GM23338 (cell line): ENCODE measurements at regions not wholly inside any gene's neighbourhood (a gene's known extent, or its start where the extent isn't known, plus 50 kb on each side); places are given as distances from the start of the nearest gene placed in this dataset.
"Not testable (repeated sequence)": the region's sequence is repeated elsewhere in the genome, so short reads cannot be mapped to it uniquely, and the experiment has no call there.

Experiments
- ATAC-seq: fragments of 200-7000 bp; cut with Tn5 transposase; 3 replicates; pipeline ENCODE4 v1.9.1; 2020
- DNase-seq: peaks from one replicate; pipeline ENCODE4 v3.0.0-alpha.2; 2015; ENCODE audit warnings: low spot score
- H2AFZ ChIP-seq: fragments of 200-600 bp; sonication (generic); 2 replicates; pipeline ENCODE4 v1.8.0; 2016; ENCODE audit warnings: antibody characterized with exemption, mild to moderate bottlenecking, moderate library complexity
- H3F3A ChIP-seq: fragments of 200-600 bp; sonication (generic); replicated peaks from 2 replicates; pipeline ENCODE4 v1.8.0; 2017; ENCODE audit warnings: antibody characterized with exemption, mixed run types, low read depth
- H3K27ac ChIP-seq: fragments of 200-600 bp; sonication (generic); 2 replicates; pipeline ENCODE4 v1.6.1; 2016; ENCODE audit warnings: low read depth
- H3K27me3 ChIP-seq: fragments of 200-600 bp; sonication (generic); 2 replicates; pipeline ENCODE4 v1.8.0; 2016; ENCODE audit warnings: mild to moderate bottlenecking, mixed run types, moderate library complexity; ENCODE audit not compliant: insufficient read depth
- H3K36me3 ChIP-seq: fragments of 200-600 bp; sonication (generic); 2 replicates; pipeline ENCODE4 v1.8.0; 2016; ENCODE audit warnings: mild to moderate bottlenecking; ENCODE audit not compliant: insufficient read depth
- H3K4me1 ChIP-seq: fragments of 200-600 bp; sonication (generic); 2 replicates; pipeline ENCODE4 v1.8.0; 2016; ENCODE audit warnings: mild to moderate bottlenecking, moderate library complexity; ENCODE audit not compliant: insufficient read depth
- H3K4me2 ChIP-seq: fragments of 200-600 bp; sonication (generic); 2 replicates; pipeline ENCODE4 v1.7.1; 2017; ENCODE audit warnings: mixed run types
- H3K4me3 ChIP-seq: fragments of 200-600 bp; sonication (generic); 2 replicates; pipeline ENCODE4 v1.6.1; 2016; ENCODE audit warnings: mixed run types
- H3K79me2 ChIP-seq: fragments of 200-600 bp; sonication (generic); replicated peaks from 2 replicates; pipeline ENCODE4 v1.8.0; 2017; ENCODE audit warnings: mild to moderate bottlenecking; ENCODE audit not compliant: insufficient read depth
- H3K9me2 ChIP-seq: fragments of 200-600 bp; sonication (generic); 2 replicates; pipeline ENCODE4 v1.8.0; 2017; ENCODE audit not compliant: insufficient read depth
- H4K20me1 ChIP-seq: fragments of 200-600 bp; sonication (generic); replicated peaks from 2 replicates; pipeline ENCODE4 v1.8.0; 2017; ENCODE audit warnings: mild to moderate bottlenecking; ENCODE audit not compliant: insufficient read depth
- H3K27ac Mint-ChIP-seq: 2 replicates; pipeline ENCODE4 v1.8.0; 2020; ENCODE audit warnings: inconsistent platforms, mild to moderate bottlenecking, moderate library complexity, mixed read lengths
- H3K27me3 Mint-ChIP-seq: 3 replicates; pipeline ENCODE4 v1.8.0; 2022; ENCODE audit warnings: low read depth, mild to moderate bottlenecking, moderate library complexity, mixed read lengths, inconsistent platforms; ENCODE audit not compliant: insufficient read depth, poor library complexity
- H3K36me3 Mint-ChIP-seq: 3 replicates; pipeline ENCODE4 v1.8.0; 2021; ENCODE audit warnings: low read depth, mild to moderate bottlenecking, inconsistent platforms, moderate library complexity, mixed read lengths
- H3K4me1 Mint-ChIP-seq: 3 replicates; pipeline ENCODE4 v1.8.0; 2020; ENCODE audit warnings: mild to moderate bottlenecking, inconsistent platforms, mixed read lengths
- H3K4me3 Mint-ChIP-seq: 3 replicates; pipeline ENCODE4 v1.8.0; 2021; ENCODE audit warnings: moderate library complexity, mild to moderate bottlenecking, inconsistent platforms, mixed read lengths
- H3K9me3 Mint-ChIP-seq: 3 replicates; pipeline ENCODE4 v1.8.0; 2020; ENCODE audit warnings: moderate library complexity, mild to moderate bottlenecking, inconsistent platforms, mixed read lengths
- CREB1 ChIP-seq: fragments of 250-450 bp; sonication (Bioruptor Pico); IDR thresholded peaks from 2 replicates; pipeline ENCODE4 v1.5.0; 2020; ENCODE audit warnings: low read depth, mild to moderate bottlenecking, moderate library complexity
- EZH2 ChIP-seq: fragments of 200-600 bp; sonication (generic); IDR thresholded peaks from one replicate; pipeline ENCODE4 v1.8.0; 2017; ENCODE audit warnings: antibody characterized with exemption, mild to moderate bottlenecking, low read depth; ENCODE audit not compliant: unreplicated experiment
- POLR2AphosphoS5 ChIP-seq: IDR thresholded peaks from 2 replicates; pipeline ENCODE4 v1.6.1; 2016; ENCODE audit warnings: antibody characterized with exemption, low read depth
- STAT1 ChIP-seq: IDR thresholded peaks from one replicate; pipeline ENCODE4 v1.6.1; 2016; ENCODE audit warnings: antibody characterized with exemption; ENCODE audit not compliant: unreplicated experiment
- ZNF114 ChIP-seq: fragments of 250-450 bp; sonication (Bioruptor Pico); IDR thresholded peaks from 2 replicates; pipeline ENCODE4 v1.5.0; 2020; ENCODE audit warnings: mild to moderate bottlenecking, moderate library complexity
- TF ChIP-seq, protein P1 (sequence below), 2 experiments: fragments of 200-600 bp in 1 of 2; sonication (generic) in 1 of 2; conservative IDR thresholded peaks; 2 replicates each; pipeline versions ENCODE4 v1.5.1 to v1.6.1; 2016 to 2017; ENCODE audit warnings: antibody characterized with exemption in 2 of 2, low read depth in 2 of 2, mild to moderate bottlenecking in 2 of 2, moderate library complexity in 1 of 2
- TF ChIP-seq, protein P2 (sequence below): IDR thresholded peaks from one replicate; pipeline ENCODE4 v1.6.1; 2018; ENCODE audit warnings: antibody characterized with exemption; ENCODE audit not compliant: unreplicated experiment
- TF ChIP-seq, protein P3 (sequence below): IDR thresholded peaks from 2 replicates; pipeline ENCODE4 v1.6.1; 2016; ENCODE audit warnings: antibody characterized with exemption

DNA sequence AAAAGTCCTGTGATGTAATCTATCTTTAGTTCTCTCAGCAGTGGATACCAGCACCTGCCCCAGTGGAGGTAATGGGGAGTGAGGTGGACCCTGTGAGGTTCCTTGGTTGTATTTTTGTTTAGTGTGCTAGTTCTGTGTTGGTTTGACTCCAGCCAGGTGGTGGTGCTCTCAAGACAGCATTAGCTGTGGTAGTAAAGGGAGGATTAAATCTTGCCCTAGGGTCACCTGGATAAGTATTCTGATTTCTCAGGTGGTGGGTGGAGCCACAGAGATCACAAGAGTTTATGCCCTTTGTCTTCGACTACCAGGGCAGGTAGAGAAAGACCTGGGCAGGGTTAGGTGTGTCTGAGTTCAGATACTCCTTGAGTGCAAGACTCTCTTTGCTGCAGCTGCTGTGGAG, 176.3 kb upstream of the EDA2R start:
- ATAC-seq (no peak), DNase-seq (peak; percentile 2)
- Histone ChIP-seq H3K27me3 (no peaks in the 10 kb centered on the region), H3K4me1 (no peaks in the 10 kb centered on the region), H3K27ac (no peak overlapping the region), H3K4me3 (no peak overlapping the region), H2AFZ (no peak overlapping the region), H3K4me2 (no peak overlapping the region), H3K36me3 (no peaks in the 10 kb centered on the region), H3F3A (no peaks in the 10 kb centered on the region), H3K79me2 (no peaks in the 10 kb centered on the region), H4K20me1 (no peaks in the 10 kb centered on the region), H3K9me2 (no peaks in the 10 kb centered on the region)
- peaks cover 10% of the 10 kb centered on the region; the same call in 2 of the 3 replicates for H3K9me3 Mint-ChIP-seq
- no peaks in the 10 kb centered on the region for H3K4me1 Mint-ChIP-seq
- TF ChIP-seq, protein P1, sequence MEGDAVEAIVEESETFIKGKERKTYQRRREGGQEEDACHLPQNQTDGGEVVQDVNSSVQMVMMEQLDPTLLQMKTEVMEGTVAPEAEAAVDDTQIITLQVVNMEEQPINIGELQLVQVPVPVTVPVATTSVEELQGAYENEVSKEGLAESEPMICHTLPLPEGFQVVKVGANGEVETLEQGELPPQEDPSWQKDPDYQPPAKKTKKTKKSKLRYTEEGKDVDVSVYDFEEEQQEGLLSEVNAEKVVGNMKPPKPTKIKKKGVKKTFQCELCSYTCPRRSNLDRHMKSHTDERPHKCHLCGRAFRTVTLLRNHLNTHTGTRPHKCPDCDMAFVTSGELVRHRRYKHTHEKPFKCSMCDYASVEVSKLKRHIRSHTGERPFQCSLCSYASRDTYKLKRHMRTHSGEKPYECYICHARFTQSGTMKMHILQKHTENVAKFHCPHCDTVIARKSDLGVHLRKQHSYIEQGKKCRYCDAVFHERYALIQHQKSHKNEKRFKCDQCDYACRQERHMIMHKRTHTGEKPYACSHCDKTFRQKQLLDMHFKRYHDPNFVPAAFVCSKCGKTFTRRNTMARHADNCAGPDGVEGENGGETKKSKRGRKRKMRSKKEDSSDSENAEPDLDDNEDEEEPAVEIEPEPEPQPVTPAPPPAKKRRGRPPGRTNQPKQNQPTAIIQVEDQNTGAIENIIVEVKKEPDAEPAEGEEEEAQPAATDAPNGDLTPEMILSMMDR (conservative IDR thresholded peaks at IDR 0.05; ENCODE audit: low read depth in 2 of 2): peak in 1 of 2 experiments; percentile 29; a peak in 2 of 4 replicates
- no peak for TF ChIP-seq POLR2AphosphoS5
- no peaks in the 10 kb centered on the region for H3K36me3 Mint-ChIP-seq
- H3K4me3 Mint-ChIP-seq: no peak overlapping the region
- H3K27me3 Mint-ChIP-seq: no peaks in the 10 kb centered on the region
- H3K27ac Mint-ChIP-seq: no peak overlapping the region

DNA sequence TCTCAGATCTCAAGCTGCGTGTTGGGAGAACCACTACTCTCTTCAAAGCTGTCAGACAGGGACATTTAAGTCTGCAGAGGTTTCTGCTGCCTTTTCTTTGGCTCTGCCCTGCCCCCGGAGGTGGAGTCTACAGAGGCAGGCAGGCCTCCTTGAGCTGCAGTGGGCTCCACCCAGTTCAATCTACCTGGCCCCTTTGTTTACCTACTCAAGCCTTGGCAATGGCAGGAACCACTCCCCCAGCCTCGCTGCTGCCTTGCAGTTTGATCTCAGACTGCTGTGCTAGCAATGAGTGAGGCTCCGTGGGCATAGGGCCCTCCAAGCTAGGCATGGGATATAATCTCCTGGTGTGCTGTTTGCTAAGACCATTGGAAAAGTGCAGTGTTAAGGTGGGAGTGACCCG, 155.6 kb upstream of the EDA2R start:
- H3K4me1 ChIP-seq, H3K79me2 ChIP-seq, H3K27ac ChIP-seq, H3K27me3 Mint-ChIP-seq, H4K20me1 ChIP-seq, H2AFZ ChIP-seq, DNase-seq, H3K4me3 ChIP-seq, H3K27me3 ChIP-seq, H3K36me3 Mint-ChIP-seq, H3K4me1 Mint-ChIP-seq, H3K27ac Mint-ChIP-seq, H3K9me2 ChIP-seq, H3K4me2 ChIP-seq, H3K4me3 Mint-ChIP-seq, H3F3A ChIP-seq, ATAC-seq, H3K36me3 ChIP-seq: not testable (repeated sequence)
- peaks cover 33% of the 10 kb centered on the region for H3K9me3 Mint-ChIP-seq

DNA sequence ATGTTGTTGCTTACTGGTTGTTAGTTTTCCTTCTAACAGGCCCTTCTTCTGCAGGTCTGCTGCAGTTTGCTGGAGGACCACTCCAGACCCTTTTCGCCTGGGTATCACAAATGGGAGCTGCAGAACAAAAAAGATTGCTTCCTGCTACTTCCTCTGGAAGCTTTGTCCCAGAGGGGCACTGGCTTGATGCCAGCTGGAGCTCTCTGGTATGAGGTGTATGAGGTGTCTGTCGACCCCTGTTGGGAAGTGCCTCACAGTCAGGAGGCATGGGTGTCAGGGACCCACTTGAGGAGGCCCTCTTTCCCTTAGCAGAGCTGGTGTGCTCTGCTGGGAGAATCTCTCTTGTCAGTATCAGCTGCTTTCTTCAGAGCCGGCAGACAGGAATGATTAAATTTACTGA, 127.4 kb upstream of the EDA2R start:
- no peak overlapping the region for H3K4me3 ChIP-seq
- H3K9me2 ChIP-seq: no peaks in the 10 kb centered on the region
- no peak overlapping the region for H3K4me2 ChIP-seq
- H3K4me1 ChIP-seq: no peaks in the 10 kb centered on the region
- no peaks in the 10 kb centered on the region for H3K79me2 ChIP-seq
- Mint-ChIP-seq H3K4me1 (no peaks in the 10 kb centered on the region), H3K36me3 (no peaks in the 10 kb centered on the region; the same call in 2 of the 3 replicates), H3K9me3 (no peaks in the 10 kb centered on the region; the same call in 1 of the 3 replicates), H3K27me3 (no peaks in the 10 kb centered on the region), H3K4me3 (no peak overlapping the region), H3K27ac (no peak overlapping the region)
- H3K27ac ChIP-seq: no peak overlapping the region
- H3K36me3 ChIP-seq: no peaks in the 10 kb centered on the region
- DNase-seq: no peak
- H3K27me3 ChIP-seq: no peaks in the 10 kb centered on the region
- no peaks in the 10 kb centered on the region for H3F3A ChIP-seq
- H4K20me1 ChIP-seq: no peaks in the 10 kb centered on the region
- no peak overlapping the region for H2AFZ ChIP-seq
- ATAC-seq: no peak
- TF ChIP-seq, protein P2, sequence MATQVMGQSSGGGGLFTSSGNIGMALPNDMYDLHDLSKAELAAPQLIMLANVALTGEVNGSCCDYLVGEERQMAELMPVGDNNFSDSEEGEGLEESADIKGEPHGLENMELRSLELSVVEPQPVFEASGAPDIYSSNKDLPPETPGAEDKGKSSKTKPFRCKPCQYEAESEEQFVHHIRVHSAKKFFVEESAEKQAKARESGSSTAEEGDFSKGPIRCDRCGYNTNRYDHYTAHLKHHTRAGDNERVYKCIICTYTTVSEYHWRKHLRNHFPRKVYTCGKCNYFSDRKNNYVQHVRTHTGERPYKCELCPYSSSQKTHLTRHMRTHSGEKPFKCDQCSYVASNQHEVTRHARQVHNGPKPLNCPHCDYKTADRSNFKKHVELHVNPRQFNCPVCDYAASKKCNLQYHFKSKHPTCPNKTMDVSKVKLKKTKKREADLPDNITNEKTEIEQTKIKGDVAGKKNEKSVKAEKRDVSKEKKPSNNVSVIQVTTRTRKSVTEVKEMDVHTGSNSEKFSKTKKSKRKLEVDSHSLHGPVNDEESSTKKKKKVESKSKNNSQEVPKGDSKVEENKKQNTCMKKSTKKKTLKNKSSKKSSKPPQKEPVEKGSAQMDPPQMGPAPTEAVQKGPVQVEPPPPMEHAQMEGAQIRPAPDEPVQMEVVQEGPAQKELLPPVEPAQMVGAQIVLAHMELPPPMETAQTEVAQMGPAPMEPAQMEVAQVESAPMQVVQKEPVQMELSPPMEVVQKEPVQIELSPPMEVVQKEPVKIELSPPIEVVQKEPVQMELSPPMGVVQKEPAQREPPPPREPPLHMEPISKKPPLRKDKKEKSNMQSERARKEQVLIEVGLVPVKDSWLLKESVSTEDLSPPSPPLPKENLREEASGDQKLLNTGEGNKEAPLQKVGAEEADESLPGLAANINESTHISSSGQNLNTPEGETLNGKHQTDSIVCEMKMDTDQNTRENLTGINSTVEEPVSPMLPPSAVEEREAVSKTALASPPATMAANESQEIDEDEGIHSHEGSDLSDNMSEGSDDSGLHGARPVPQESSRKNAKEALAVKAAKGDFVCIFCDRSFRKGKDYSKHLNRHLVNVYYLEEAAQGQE: no peak
- TF ChIP-seq POLR2AphosphoS5 (no peak), ZNF114 (CRISPR knock-in tag) (no peak), CREB1 (no peak), STAT1 (no peak), EZH2 (no peak)
- TF ChIP-seq, protein P3, sequence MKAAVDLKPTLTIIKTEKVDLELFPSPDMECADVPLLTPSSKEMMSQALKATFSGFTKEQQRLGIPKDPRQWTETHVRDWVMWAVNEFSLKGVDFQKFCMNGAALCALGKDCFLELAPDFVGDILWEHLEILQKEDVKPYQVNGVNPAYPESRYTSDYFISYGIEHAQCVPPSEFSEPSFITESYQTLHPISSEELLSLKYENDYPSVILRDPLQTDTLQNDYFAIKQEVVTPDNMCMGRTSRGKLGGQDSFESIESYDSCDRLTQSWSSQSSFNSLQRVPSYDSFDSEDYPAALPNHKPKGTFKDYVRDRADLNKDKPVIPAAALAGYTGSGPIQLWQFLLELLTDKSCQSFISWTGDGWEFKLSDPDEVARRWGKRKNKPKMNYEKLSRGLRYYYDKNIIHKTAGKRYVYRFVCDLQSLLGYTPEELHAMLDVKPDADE: no peak
- TF ChIP-seq, protein P1 (conservative IDR thresholded peaks at IDR 0.05; ENCODE audit: low read depth in 2 of 2): no peak
